ENCODE measurements at regions not wholly inside any gene's neighbourhood (a gene's known extent, or its start where the extent isn't known, plus 50 kb on each side); places are given as distances from the start of the nearest gene placed in this dataset.

- TF ChIP-seq CTCF (IDR thresholded peaks at IDR 0.05) (no peak), POLR2A (IDR thresholded peaks at IDR 0.05) (no peak)
These were observed 399.2 kb downstream of the NLGN4X start for GRCh38 chrX:5829469-5829868.
